H9 (cell line): ENCODE measurements at regions not wholly inside any gene's neighbourhood (a gene's known extent, or its start where the extent isn't known, plus 50 kb on each side); places are given as distances from the start of the nearest gene placed in this dataset.

Source experiments
- DNase-seq: peaks from one replicate; pipeline ENCODE4 v3.0.0-alpha.2; 2017
- H2AFZ ChIP-seq: one replicate; pipeline ENCODE4 v1.6.1; 2013; ENCODE audit warnings: mild to moderate bottlenecking, low read length, control low read depth, moderate library complexity
- H2AK5ac ChIP-seq: 2 replicates; pipeline ENCODE4 v1.6.1; 2013; ENCODE audit warnings: low read length, control low read depth, mixed read lengths; ENCODE audit not compliant: insufficient read length
- H2BK120ac ChIP-seq: one replicate; pipeline ENCODE4 v1.6.1; 2013; ENCODE audit warnings: low read depth, mild to moderate bottlenecking, low read length, control low read depth, inconsistent platforms; ENCODE audit not compliant: poor library complexity, severe bottlenecking
- H2BK12ac ChIP-seq: 2 replicates; pipeline ENCODE4 v1.6.1; 2013; ENCODE audit warnings: low read length, control low read depth, mixed read lengths, low read depth; ENCODE audit not compliant: insufficient read length
- H2BK15ac ChIP-seq: 2 replicates; pipeline ENCODE4 v1.6.1; 2013; ENCODE audit warnings: low read depth, low read length, control low read depth
- H2BK20ac ChIP-seq: one replicate; pipeline ENCODE4 v1.6.1; 2013; ENCODE audit warnings: low read depth, mild to moderate bottlenecking, low read length, control low read depth, inconsistent platforms; ENCODE audit not compliant: poor library complexity, severe bottlenecking
- H2BK5ac ChIP-seq: 2 replicates; pipeline ENCODE4 v1.6.1; 2013; ENCODE audit warnings: low read length, control low read depth, mixed read lengths; ENCODE audit not compliant: insufficient read length
- H3K14ac ChIP-seq: 2 replicates; pipeline ENCODE4 v1.6.1; 2013; ENCODE audit warnings: low read length, control low read depth; ENCODE audit not compliant: insufficient read depth
- H3K18ac ChIP-seq: 2 replicates; pipeline ENCODE4 v1.6.1; 2013; ENCODE audit warnings: low read depth, mild to moderate bottlenecking, mixed read lengths, low read length, control low read depth; ENCODE audit not compliant: insufficient read length
- H3K23ac ChIP-seq: 2 replicates; pipeline ENCODE4 v1.6.1; 2013; ENCODE audit warnings: low read length, control low read depth, mixed read lengths, low read depth; ENCODE audit not compliant: insufficient read length
- H3K23me2 ChIP-seq: 2 replicates; pipeline ENCODE4 v1.6.1; 2013; ENCODE audit warnings: low read depth, mild to moderate bottlenecking, mixed read lengths, low read length, control low read depth; ENCODE audit not compliant: insufficient read length, poor library complexity, severe bottlenecking
- H3K27ac ChIP-seq: 2 replicates; pipeline ENCODE4 v1.5.1; 2013; ENCODE audit warnings: low read length, control low read depth, mixed read lengths, low read depth; ENCODE audit not compliant: insufficient read length
- H3K27me3 ChIP-seq: 2 replicates; pipeline ENCODE4 v1.6.1; 2013; ENCODE audit warnings: low read length, control low read depth, inconsistent platforms; ENCODE audit not compliant: insufficient read depth
- H3K4ac ChIP-seq: 2 replicates; pipeline ENCODE4 v1.6.1; 2013; ENCODE audit warnings: low read depth, mild to moderate bottlenecking, control low read depth, inconsistent platforms, low read length, moderate library complexity
- H3K4me1 ChIP-seq: 2 replicates; pipeline ENCODE4 v1.6.1; 2013; ENCODE audit warnings: low read length, control low read depth, inconsistent platforms; ENCODE audit not compliant: insufficient read depth
- H3K4me2 ChIP-seq: 2 replicates; pipeline ENCODE4 v1.6.1; 2013; ENCODE audit warnings: low read length, control low read depth, mixed read lengths; ENCODE audit not compliant: insufficient read length, insufficient read depth
- H3K56ac ChIP-seq: 2 replicates; pipeline ENCODE4 v1.6.1; 2013; ENCODE audit warnings: low read depth, mild to moderate bottlenecking, mixed read lengths, low read length, control low read depth; ENCODE audit not compliant: insufficient read length
- H3K79me1 ChIP-seq: 2 replicates; pipeline ENCODE4 v1.6.1; 2013; ENCODE audit warnings: low read depth, mild to moderate bottlenecking, moderate library complexity, low read length, control low read depth, inconsistent platforms; ENCODE audit not compliant: insufficient read depth, poor library complexity, severe bottlenecking
- H3K79me2 ChIP-seq: 2 replicates; pipeline ENCODE4 v1.6.1; 2013; ENCODE audit warnings: low read length, control low read depth, inconsistent platforms; ENCODE audit not compliant: insufficient read depth
- H3K9ac ChIP-seq: 2 replicates; pipeline ENCODE4 v1.6.1; 2013; ENCODE audit warnings: low read length, control low read depth, mixed read lengths; ENCODE audit not compliant: insufficient read length; ENCODE audit errors: extremely low read depth
- H3K9me3 ChIP-seq: one replicate; pipeline ENCODE4 v1.6.1; 2013; ENCODE audit warnings: low read depth, low read length, inconsistent platforms; ENCODE audit not compliant: control insufficient read depth
- H3T11ph ChIP-seq: one replicate; pipeline ENCODE4 v1.6.1; 2013; ENCODE audit warnings: mild to moderate bottlenecking, low read length, control low read depth, inconsistent platforms
- H4K20me1 ChIP-seq: one replicate; pipeline ENCODE4 v1.6.1; 2013; ENCODE audit not compliant: control insufficient read depth, insufficient read length, insufficient read depth
- H4K5ac ChIP-seq: 2 replicates; pipeline ENCODE4 v1.6.1; 2013; ENCODE audit warnings: low read depth, mild to moderate bottlenecking, mixed read lengths, low read length, control low read depth; ENCODE audit not compliant: insufficient read length
- H4K8ac ChIP-seq: replicated peaks from 2 replicates; pipeline ENCODE4 v1.6.1; 2013; ENCODE audit warnings: low read length, control low read depth, mixed read lengths, low read depth; ENCODE audit not compliant: insufficient read length
- H4K91ac ChIP-seq: 2 replicates; pipeline ENCODE4 v1.6.1; 2013; ENCODE audit warnings: low read depth, mild to moderate bottlenecking, moderate library complexity, mixed read lengths, low read length, control low read depth; ENCODE audit not compliant: insufficient read length
- H3K27ac Mint-ChIP-seq, 3 experiments: 2 replicates in 2 of 3; 3 replicates in 1 of 3; pipeline ENCODE4 v1.8.0; 2020 to 2021; ENCODE audit warnings: mixed read lengths in 3 of 3, mild to moderate bottlenecking in 1 of 3, moderate library complexity in 1 of 3
- H3K27me3 Mint-ChIP-seq: 2 replicates; pipeline ENCODE4 v1.8.0; 2021; ENCODE audit warnings: low read depth, mild to moderate bottlenecking, moderate library complexity, mixed read lengths
- H3K36me3 Mint-ChIP-seq, 3 experiments: 2 replicates in 2 of 3; 3 replicates in 1 of 3; pipeline ENCODE4 v1.8.0; 2020 to 2021; ENCODE audit warnings: low read depth in 3 of 3, mixed read lengths in 3 of 3; ENCODE audit not compliant: insufficient read depth in 1 of 3
- H3K4me1 Mint-ChIP-seq, 2 experiments: 2 replicates each; pipeline ENCODE4 v1.8.0; 2020; ENCODE audit warnings: mixed read lengths in 2 of 2
- H3K4me3 Mint-ChIP-seq, 2 experiments: 2 replicates in 1 of 2; 3 replicates in 1 of 2; pipeline ENCODE4 v1.8.0; 2020 to 2021; ENCODE audit warnings: mild to moderate bottlenecking in 2 of 2, mixed read lengths in 2 of 2, moderate library complexity in 1 of 2
- H3K9me3 Mint-ChIP-seq, 2 experiments: 2 replicates in 1 of 2; 3 replicates in 1 of 2; pipeline ENCODE4 v1.8.0; 2020; ENCODE audit warnings: mild to moderate bottlenecking in 2 of 2, mixed read lengths in 2 of 2, moderate library complexity in 1 of 2
- CTCF ChIP-seq: fragments of 200-600 bp; sonication (generic); conservative IDR thresholded peaks from 3 replicates; pipeline ENCODE4 v1.8.0; 2021; ENCODE audit warnings: antibody characterized with exemption, mild to moderate bottlenecking
- WGBS: extraction: QIAGEN DNeasy Blood & Tissue Kit; methylation state at CpG from one replicate; pipeline ENCODE4 v1.1.7; 2013; ENCODE audit warnings: missing lambda C conversion rate, low lambda C conversion rate, mixed read lengths; ENCODE audit not compliant: insufficient read length; ENCODE audit errors: extremely low coverage; 5-methylcytosine and 5-hydroxymethylcytosine counted together

GRCh38 chr5:2393556-2393955, 357.9 kb downstream of the IRX2 start:
- H2AFZ ChIP-seq: no peak overlapping the region
- H3K9ac ChIP-seq: no peak overlapping the region
- H2BK20ac ChIP-seq: no peak overlapping the region
- no peaks in the 10 kb centered on the region for H3K79me2 ChIP-seq
- H3K9me3 Mint-ChIP-seq: peaks cover 0 to 3% of the 10 kb centered on the region in 2 experiments; a peak in 2 of 5 replicates
- H2BK12ac ChIP-seq: no peak overlapping the region
- no peak for DNase-seq
- WGBS: no CpG with 5 or more reads among the region's 7 CpGs
- TF ChIP-seq CTCF: no peak
- H4K8ac ChIP-seq: no peak overlapping the region
- H3T11ph ChIP-seq: no peak overlapping the region
- no peak overlapping the region for H3K18ac ChIP-seq
- no peaks in the 10 kb centered on the region for H4K20me1 ChIP-seq
- H3K27me3 ChIP-seq: no peaks in the 10 kb centered on the region
- no peaks in the 10 kb centered on the region for H3K4me1 Mint-ChIP-seq
- H3K23ac ChIP-seq: no peak overlapping the region
- H2BK5ac ChIP-seq: no peak overlapping the region
- H3K27ac ChIP-seq: no peak overlapping the region
- H4K5ac ChIP-seq: no peak overlapping the region
- no peak overlapping the region for H2BK15ac ChIP-seq
- H3K27ac Mint-ChIP-seq: no peak overlapping the region
- no peak overlapping the region for H3K4me3 Mint-ChIP-seq
- H3K4me2 ChIP-seq: no peak overlapping the region
- no peak overlapping the region for H3K4ac ChIP-seq
- no peaks in the 10 kb centered on the region for H3K9me3 ChIP-seq
- no peaks in the 10 kb centered on the region for H3K36me3 Mint-ChIP-seq
- no peaks in the 10 kb centered on the region for H3K4me1 ChIP-seq
- no peak overlapping the region for H4K91ac ChIP-seq
- peaks cover 3% of the 10 kb centered on the region for H3K27me3 Mint-ChIP-seq
- no peak overlapping the region for H2BK120ac ChIP-seq
- no peak overlapping the region for H3K56ac ChIP-seq
- no peak overlapping the region for H3K14ac ChIP-seq
- no peaks in the 10 kb centered on the region for H3K79me1 ChIP-seq
- H2AK5ac ChIP-seq: no peak overlapping the region
- H3K23me2 ChIP-seq: no peaks in the 10 kb centered on the region
